Fibroblast of lung (primary cell): ENCODE measurements at regions not wholly inside any gene's neighbourhood (a gene's known extent, or its start where the extent isn't known, plus 50 kb on each side); places are given as distances from the start of the nearest gene placed in this dataset.

Source experiments
- CTCF ChIP-seq, 2 donors: IDR thresholded peaks in 1 of 2; conservative IDR thresholded peaks in 1 of 2; 1 replicate in 1 of 2; 2 replicates in 1 of 2; pipeline ENCODE4 v1.5.1; 2011 to 2012; ENCODE audit warnings: low read length in 2 of 2, control low read depth in 1 of 2, inconsistent platforms in 1 of 2, low read depth in 1 of 2, mild to moderate bottlenecking in 1 of 2
- EZH2 ChIP-seq: IDR thresholded peaks from 2 replicates; pipeline ENCODE4 v1.5.1; 2012; ENCODE audit warnings: low read length, control low read depth, mild to moderate bottlenecking; ENCODE audit errors: missing control alignments

- TF ChIP-seq CTCF (conservative IDR thresholded peaks at IDR 0.05 in 1 of 2, IDR thresholded peaks at IDR 0.05 in 1 of 2; ENCODE audit: low read depth in 1 of 2, low read length in 2 of 2), result no peak
- TF ChIP-seq EZH2, result no peak
Measured at GRCh38 chr11:90947930-90948329, 725.1 kb upstream of the CHORDC1 start.
